BLaER1 treated with 17β-estradiol and CSF1 and Interleukin-3, amounts not matched to agents 10 nM and 100 nM (cell line): ENCODE measurements at regions not wholly inside any gene's neighbourhood (a gene's known extent, or its start where the extent isn't known, plus 50 kb on each side); places are given as distances from the start of the nearest gene placed in this dataset.
"Not testable (repeated sequence)": the region's sequence is repeated elsewhere in the genome, so short reads cannot be mapped to it uniquely, and the experiment has no call there.

Experiments
- H3K27ac ChIP-seq, 11 experiments: shearing (Covaris generic); formaldehyde crosslinking; 2 replicates each; pipeline ENCODE4 v1.8.1; 2022
- H3K27me3 ChIP-seq, 11 experiments: shearing (Covaris generic); formaldehyde crosslinking; 2 replicates each; pipeline ENCODE4 v1.8.1; 2022
- H3K36me3 ChIP-seq, 11 experiments: shearing (Covaris generic); formaldehyde crosslinking; 2 replicates each; pipeline ENCODE4 v1.8.1; 2022
- H3K4me1 ChIP-seq, 10 experiments: shearing (Covaris generic); formaldehyde crosslinking; 2 replicates each; pipeline ENCODE4 v1.8.1; 2022
- H3K4me2 ChIP-seq, 11 experiments: shearing (Covaris generic); formaldehyde crosslinking; 2 replicates each; pipeline ENCODE4 v1.8.1; 2022
- H3K4me3 ChIP-seq, 10 experiments: shearing (Covaris generic); formaldehyde crosslinking; 2 replicates each; pipeline ENCODE4 v1.8.1; 2022
- H3K9ac ChIP-seq, 11 experiments: shearing (Covaris generic); formaldehyde crosslinking; 2 replicates each; pipeline ENCODE4 v1.8.1; 2022
- H3K9me3 ChIP-seq, 11 experiments: shearing (Covaris generic); formaldehyde crosslinking; replicated peaks in 1 of 11; 2 replicates each; pipeline ENCODE4 v1.8.1; 2022
- H4K20me1 ChIP-seq, 11 experiments: shearing (Covaris generic); formaldehyde crosslinking; 2 replicates each; pipeline ENCODE4 v1.8.1; 2022
- Cebpa-rat ChIP-seq, 11 experiments: shearing (Covaris generic); IDR thresholded peaks; 2 replicates each; pipeline ENCODE4 v1.8.1; 2022

DNA sequence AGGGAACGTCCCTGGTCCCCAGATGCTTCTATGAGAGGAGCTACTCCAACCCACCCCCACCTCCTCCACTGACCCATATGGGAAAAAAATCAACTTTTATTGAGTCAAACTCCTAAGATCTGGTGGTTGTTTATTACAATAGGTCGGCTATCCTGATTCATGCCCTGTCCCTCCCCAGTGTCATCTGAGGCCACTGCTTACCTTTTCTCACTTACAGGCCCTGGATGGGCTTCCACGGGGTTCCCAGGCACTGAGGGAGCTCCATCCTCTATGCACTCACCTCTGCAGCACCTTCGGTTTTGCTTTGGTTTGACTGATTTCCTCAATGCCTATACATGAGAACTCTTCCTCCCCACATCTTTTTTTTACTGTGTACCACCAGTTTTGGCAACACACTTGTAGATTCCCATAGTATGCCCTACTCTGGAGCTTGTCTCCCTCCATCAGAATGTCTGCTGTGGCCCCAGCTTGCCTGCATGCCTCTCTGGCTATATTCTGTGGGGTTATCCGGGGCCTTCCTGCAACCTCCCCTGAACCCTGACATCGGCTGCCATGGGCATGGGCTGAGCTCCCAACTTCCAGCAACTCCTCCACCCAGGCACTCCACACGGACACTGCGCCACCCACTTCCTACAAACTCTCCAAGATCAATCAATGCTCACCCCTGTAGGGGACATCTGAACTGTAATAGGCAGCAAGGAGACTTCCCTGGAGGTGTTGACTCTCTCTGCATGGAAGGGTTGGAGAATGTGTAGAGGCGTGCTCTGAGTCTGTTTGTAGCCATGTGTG lies 236.1 kb downstream of the VAPA start:
- H3K4me2 ChIP-seq: no peak overlapping the region
- H3K4me3 ChIP-seq: no peak overlapping the region
- H3K4me1 ChIP-seq: no peaks in the 10 kb centered on the region
- H3K9ac ChIP-seq: no peak overlapping the region
- no peak overlapping the region for H3K27ac ChIP-seq
- no peaks in the 10 kb centered on the region for H4K20me1 ChIP-seq
- no peaks in the 10 kb centered on the region for H3K36me3 ChIP-seq
- H3K9me3 ChIP-seq: peaks cover 0 to 6% (median 0%) of the 10 kb centered on the region in 11 experiments; a peak in 2 of 22 replicates
- TF ChIP-seq Cebpa-rat (IDR thresholded peaks at IDR 0.05): no peak
- H3K27me3 ChIP-seq: no peaks in the 10 kb centered on the region

DNA sequence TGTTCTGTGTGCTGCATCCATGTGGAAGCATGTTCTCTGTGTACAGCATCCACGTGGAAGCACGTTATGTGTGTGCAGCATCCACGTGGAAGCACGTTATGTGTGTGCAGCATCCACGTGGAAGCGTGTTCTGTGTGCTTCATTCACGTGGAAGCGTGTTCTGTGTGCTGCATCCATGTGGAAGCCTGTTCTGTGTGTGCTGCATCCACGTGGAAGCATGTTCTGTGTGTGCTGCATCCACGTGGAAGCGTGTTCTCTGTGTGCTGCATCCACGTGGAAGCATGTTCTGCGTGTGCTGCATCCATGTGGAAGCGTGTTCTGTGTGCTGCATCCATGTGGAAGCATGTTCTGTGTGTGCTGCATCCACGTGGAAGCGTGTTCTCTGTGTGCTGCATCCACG lies 236.8 kb downstream of the VAPA start:
- H3K36me3 ChIP-seq, H4K20me1 ChIP-seq, H3K4me2 ChIP-seq, H3K27ac ChIP-seq, H3K27me3 ChIP-seq, H3K9me3 ChIP-seq, H3K4me3 ChIP-seq, H3K4me1 ChIP-seq, H3K9ac ChIP-seq: not testable (repeated sequence)

DNA sequence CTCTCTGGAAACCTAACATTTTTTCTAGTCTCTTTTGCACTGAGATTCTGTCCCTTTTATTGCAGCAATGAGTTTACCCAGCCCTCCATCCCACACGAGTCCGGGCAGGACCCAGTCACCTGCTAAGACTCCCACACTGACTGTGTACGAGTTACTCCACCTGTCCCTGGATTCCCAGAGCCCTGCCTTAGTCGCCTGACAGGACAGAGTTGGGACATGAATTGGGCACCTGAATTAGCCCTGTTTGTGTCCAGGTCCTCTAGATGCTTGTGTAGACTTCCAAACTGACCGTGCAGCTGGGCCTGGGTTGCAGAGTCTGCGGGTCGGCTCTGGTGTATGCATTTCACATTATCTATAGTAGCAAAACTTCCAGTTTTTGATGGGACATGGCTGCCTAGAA lies 238.7 kb downstream of the VAPA start:
- H3K9ac ChIP-seq: no peak overlapping the region
- H3K9me3 ChIP-seq: peaks cover 0 to 14% (median 5%) of the 10 kb centered on the region in 11 experiments; a peak in 10 of 22 replicates
- H3K4me2 ChIP-seq: no peak overlapping the region
- no peak overlapping the region for H3K27ac ChIP-seq
- H4K20me1 ChIP-seq: no peaks in the 10 kb centered on the region
- H3K4me3 ChIP-seq: no peak overlapping the region
- no peaks in the 10 kb centered on the region for H3K4me1 ChIP-seq
- TF ChIP-seq Cebpa-rat (IDR thresholded peaks at IDR 0.05): no peak
- no peaks in the 10 kb centered on the region for H3K27me3 ChIP-seq
- H3K36me3 ChIP-seq: no peaks in the 10 kb centered on the region

DNA sequence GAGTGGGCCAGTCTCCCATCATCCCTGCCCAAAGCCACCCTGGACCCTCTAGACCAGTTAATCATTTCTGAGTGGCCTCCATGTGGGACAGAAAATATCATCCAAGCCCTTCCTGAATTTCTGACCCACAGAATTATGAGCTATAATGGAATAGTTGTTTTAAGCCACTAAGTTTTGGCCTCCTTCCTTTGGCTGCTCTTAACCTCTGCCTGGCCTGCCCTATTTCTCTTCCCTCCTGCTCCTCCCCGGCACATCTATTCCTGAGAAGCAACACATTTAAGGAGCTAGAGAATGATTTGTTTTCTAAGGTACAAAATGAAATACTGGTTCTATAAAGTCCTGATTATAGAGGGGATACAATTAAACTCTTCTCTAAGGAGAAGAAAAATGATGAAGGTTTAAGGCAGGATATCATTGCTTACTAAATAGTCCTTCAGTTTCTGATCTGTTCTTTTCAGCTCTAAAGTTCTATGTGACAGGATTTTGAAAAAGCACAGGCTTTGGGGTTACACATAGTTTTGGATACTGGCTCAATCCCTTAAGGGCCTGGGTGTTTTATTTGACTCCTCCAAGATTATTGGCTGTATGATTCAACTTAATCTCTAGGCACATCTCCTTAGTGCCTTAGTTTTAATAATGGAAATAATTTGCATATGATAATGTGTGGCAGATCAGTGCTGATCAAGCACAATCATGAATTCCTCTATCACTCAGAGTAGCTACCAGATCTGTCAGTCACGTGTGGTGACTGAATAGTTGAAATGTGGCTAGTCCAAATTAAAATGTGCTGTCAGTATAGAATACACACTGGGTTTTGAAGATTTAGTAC lies 240.3 kb downstream of the VAPA start:
- Histone ChIP-seq H4K20me1 (no peaks in the 10 kb centered on the region), H3K4me3 (no peak overlapping the region), H3K27ac (no peak overlapping the region), H3K9me3 (peaks cover 0 to 14% (median 5%) of the 10 kb centered on the region in 11 experiments; a peak in 10 of 22 replicates), H3K4me1 (no peaks in the 10 kb centered on the region), H3K4me2 (no peak overlapping the region), H3K36me3 (no peaks in the 10 kb centered on the region), H3K27me3 (no peaks in the 10 kb centered on the region), H3K9ac (no peak overlapping the region)
- TF ChIP-seq Cebpa-rat (IDR thresholded peaks at IDR 0.05): no peak

DNA sequence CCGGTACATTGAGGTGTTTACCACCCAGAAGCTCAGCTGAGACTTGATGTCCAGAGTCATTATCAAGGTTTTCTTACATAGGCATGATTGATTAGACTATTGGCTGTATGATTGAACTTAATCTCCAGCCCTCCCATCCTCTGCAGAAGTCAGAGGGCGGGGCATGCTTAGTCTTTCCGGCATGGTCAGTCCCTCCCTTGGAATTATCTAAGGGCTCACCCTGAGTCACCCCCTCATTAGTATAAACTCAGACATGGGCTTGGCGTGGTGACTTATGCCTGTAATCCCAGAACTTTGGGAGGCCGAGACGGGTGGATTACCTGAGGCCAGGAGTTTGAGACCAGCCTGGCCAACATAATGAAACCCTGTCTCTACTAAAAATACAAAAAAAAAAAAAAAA lies 243.9 kb downstream of the VAPA start:
- H4K20me1 ChIP-seq: no peaks in the 10 kb centered on the region
- H3K9me3 ChIP-seq: peaks cover 0 to 10% (median 4%) of the 10 kb centered on the region in 11 experiments; a peak in 8 of 22 replicates
- H3K4me1 ChIP-seq: peaks cover 0 to 5% (median 0%) of the 10 kb centered on the region in 10 experiments; a peak in 2 of 20 replicates
- H3K4me3 ChIP-seq: no peak overlapping the region
- H3K27ac ChIP-seq: no peak overlapping the region
- no peaks in the 10 kb centered on the region for H3K27me3 ChIP-seq
- no peaks in the 10 kb centered on the region for H3K36me3 ChIP-seq
- TF ChIP-seq Cebpa-rat (IDR thresholded peaks at IDR 0.05): no peak
- no peak overlapping the region for H3K4me2 ChIP-seq
- H3K9ac ChIP-seq: no peak overlapping the region

DNA sequence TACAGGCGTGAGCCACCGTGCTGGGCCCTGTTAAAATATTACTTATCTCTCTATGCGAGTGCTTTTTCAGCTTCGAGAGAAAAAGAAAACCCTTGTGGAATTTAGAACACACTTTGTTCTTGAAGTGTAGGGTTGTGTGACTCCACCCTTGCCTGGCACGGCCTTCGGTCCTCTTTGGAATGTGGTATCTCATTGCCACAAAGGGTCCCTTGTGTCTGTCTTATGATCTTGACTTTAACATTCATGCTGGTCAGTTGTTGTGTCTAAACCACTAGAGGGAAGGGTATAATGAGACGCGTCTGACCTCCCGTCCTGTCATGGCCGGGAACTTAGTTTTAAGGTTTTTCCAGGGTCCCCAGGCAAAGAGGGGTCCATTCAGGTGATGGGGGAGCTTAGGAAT lies 246.4 kb downstream of the VAPA start:
- H4K20me1 ChIP-seq: no peaks in the 10 kb centered on the region
- H3K36me3 ChIP-seq: no peaks in the 10 kb centered on the region
- H3K27me3 ChIP-seq: no peaks in the 10 kb centered on the region
- H3K9ac ChIP-seq: no peak overlapping the region
- no peak overlapping the region for H3K4me2 ChIP-seq
- no peak for TF ChIP-seq Cebpa-rat (IDR thresholded peaks at IDR 0.05)
- H3K4me3 ChIP-seq: no peak overlapping the region
- peaks cover 0 to 10% (median 4%) of the 10 kb centered on the region in 11 experiments; a peak in 8 of 22 replicates for H3K9me3 ChIP-seq
- peaks cover 0 to 5% (median 0%) of the 10 kb centered on the region in 10 experiments; a peak in 2 of 20 replicates for H3K4me1 ChIP-seq
- H3K27ac ChIP-seq: no peak overlapping the region

DNA sequence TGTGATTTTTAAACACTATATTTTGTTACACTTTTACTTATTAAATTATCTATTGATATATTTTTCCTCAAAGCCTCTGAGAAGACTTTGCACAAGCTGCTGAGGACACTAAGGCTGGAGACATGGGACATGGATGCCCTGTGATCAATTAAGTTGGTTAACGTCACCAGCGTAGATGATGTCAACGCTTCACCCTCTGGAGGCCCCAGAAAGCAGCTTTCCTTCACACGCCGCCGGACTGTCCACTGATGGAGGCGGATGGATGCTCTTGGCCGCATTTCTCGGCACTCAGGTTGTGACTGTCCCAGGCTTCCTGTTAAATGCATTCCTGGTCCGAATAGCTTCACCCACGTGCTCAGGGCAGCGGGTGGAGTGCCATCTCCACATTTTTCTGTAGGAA lies 247.5 kb downstream of the VAPA start:
- H3K9me3 ChIP-seq: peaks cover 0 to 10% (median 2%) of the 10 kb centered on the region in 11 experiments; a peak in 6 of 22 replicates
- no peaks in the 10 kb centered on the region for H3K27me3 ChIP-seq
- H3K4me3 ChIP-seq: no peak overlapping the region
- H4K20me1 ChIP-seq: no peaks in the 10 kb centered on the region
- no peak overlapping the region for H3K27ac ChIP-seq
- no peak overlapping the region for H3K4me2 ChIP-seq
- no peaks in the 10 kb centered on the region for H3K36me3 ChIP-seq
- no peak overlapping the region for H3K9ac ChIP-seq
- no peak for TF ChIP-seq Cebpa-rat (IDR thresholded peaks at IDR 0.05)
- H3K4me1 ChIP-seq: peaks cover 0 to 5% (median 0%) of the 10 kb centered on the region in 10 experiments; a peak in 2 of 20 replicates

DNA sequence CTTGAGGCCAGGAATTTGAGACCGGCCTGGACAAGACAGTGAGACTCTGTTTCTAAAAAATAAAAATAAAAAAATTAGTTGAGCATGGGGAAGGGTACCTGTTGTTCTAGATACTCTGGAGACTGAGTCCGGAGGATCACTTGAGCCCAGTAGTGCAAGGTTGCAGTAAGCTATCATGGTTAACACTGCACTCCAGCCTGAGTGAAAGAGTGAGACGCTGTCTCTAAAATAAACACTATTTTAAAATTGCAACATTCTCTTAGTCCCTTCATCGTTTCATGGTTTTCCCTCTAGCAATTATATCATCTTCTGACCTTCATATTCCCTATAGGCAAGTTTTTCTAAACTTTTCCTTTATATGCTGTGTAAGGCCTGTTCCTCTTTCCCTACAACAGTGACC lies 248.5 kb downstream of the VAPA start:
- no peaks in the 10 kb centered on the region for H4K20me1 ChIP-seq

DNA sequence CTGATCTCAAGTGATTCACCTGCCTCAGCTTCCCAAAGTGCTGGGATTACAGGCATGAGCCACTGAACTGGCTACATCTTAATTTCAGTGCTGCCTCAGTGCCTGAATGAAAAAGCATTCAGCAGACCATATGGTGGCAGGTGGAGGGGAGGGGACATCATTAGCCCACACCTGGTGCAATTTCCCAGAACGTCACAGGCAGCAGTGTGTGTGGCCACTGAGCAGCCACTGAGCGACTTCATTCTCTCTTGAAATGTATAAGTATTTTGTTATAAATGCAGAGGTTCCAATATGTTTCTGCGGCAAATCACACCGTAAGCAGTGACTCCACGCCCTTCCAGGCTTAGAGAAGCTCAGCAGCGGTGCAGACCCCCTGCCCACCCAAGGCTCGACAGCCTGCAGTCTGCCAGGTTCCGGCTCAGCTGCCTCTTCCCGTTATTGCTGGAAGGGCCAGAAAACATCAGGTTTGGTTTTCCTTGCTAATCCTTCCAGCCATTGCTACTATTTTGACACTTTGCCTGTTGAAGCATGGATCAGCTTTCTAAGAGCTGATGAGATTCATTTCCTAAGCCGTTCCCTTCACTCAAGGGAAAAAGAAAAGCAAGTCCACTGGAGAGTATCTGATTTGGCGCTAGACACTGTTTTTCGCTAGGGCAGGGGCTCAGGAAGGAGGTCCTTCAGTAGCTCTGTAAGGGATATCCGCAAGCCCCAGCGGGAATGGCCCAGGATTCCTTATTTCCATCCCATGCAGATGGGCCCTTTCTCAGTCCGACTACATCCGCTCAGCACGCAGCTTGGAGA lies 250.7 kb downstream of the VAPA start:
- Histone ChIP-seq H4K20me1 (no peaks in the 10 kb centered on the region), H3K9ac (no peak overlapping the region), H3K4me1 (peaks cover 0 to 12% (median 6%) of the 10 kb centered on the region in 10 experiments; a peak in 10 of 20 replicates), H3K27ac (no peak overlapping the region), H3K4me2 (no peak overlapping the region), H3K36me3 (no peaks in the 10 kb centered on the region), H3K27me3 (no peaks in the 10 kb centered on the region), H3K4me3 (no peak overlapping the region), H3K9me3 (no peaks in the 10 kb centered on the region)
- TF ChIP-seq Cebpa-rat (IDR thresholded peaks at IDR 0.05): no peak

More for the DNA sequence above, 248.5 kb downstream of the VAPA start:
- Histone ChIP-seq H3K4me1 (peaks cover 0 to 7% (median 3%) of the 10 kb centered on the region in 10 experiments; a peak in 10 of 20 replicates), H3K27ac (no peak overlapping the region), H3K9ac (no peak overlapping the region), H3K36me3 (no peaks in the 10 kb centered on the region), H3K27me3 (no peaks in the 10 kb centered on the region), H3K9me3 (peaks cover 0 to 2% (median 0%) of the 10 kb centered on the region in 11 experiments; a peak in 2 of 22 replicates), H3K4me2 (no peak overlapping the region), H3K4me3 (no peak overlapping the region)
- TF ChIP-seq Cebpa-rat (IDR thresholded peaks at IDR 0.05): no peak
